ENCODE measurements at regions not wholly inside any gene's neighbourhood (a gene's known extent, or its start where the extent isn't known, plus 50 kb on each side); places are given as distances from the start of the nearest gene placed in this dataset.

DNA sequence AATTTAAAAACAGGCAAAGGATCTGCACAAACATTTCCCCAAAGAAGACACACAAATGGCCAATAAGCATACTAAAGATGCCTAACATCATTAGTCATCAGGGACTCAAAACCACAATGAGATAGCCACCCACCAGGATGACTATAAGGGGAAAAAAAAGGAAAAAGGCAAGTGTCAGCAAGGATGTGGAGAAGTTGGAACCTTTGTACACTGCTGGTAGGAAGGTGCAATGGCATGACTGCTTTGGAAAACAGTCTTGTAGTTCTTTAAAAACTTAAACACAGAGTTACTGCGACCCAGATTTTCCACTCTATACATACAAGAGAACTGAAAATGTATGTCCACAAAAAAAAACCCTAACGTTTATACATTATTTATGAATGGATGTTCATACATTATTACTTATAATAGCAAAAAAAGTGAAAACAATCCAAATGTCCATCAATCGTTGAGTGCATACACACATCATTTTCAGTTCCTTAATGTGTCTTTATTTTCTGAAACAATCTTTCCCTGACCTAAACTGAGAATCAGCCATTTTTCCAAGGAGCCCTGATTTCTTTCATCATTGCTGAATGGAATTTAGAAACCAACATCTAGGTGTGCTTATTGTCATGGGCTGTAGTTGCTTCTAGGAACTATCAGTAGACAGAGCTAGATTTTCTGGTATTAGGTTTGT, 64.7 kb upstream of the TLK1 start:
- Histone ChIP-seq H3K4me2 (ENCODE audit: low read depth, low read length, poor library complexity, severe bottlenecking) (no peak overlapping the region), H3K9me3 (ENCODE audit: insufficient read depth, low read length) (no peaks in the 10 kb centered on the region), H3K79me2 (ENCODE audit: insufficient read depth, low read length) (no peaks in the 10 kb centered on the region), H3K9ac (ENCODE audit: low read length) (no peak overlapping the region), H3K36me3 (ENCODE audit: low read length) (peaks cover 4% of the 10 kb centered on the region; the same call in 1 of the 2 replicates), H4K20me1 (ENCODE audit: low read depth, low read length) (no peaks in the 10 kb centered on the region), H3K4me3 (ENCODE audit: insufficient read depth, low read length, poor library complexity, severe bottlenecking) (no peak overlapping the region), H3K27me3 (ENCODE audit: low read length) (no peaks in the 10 kb centered on the region), H3F3A (ENCODE audit: insufficient read depth) (no peaks in the 10 kb centered on the region), H3K27ac (ENCODE audit: low read depth, low read length) (no peak overlapping the region), H3K9me2 (replicated peaks; ENCODE audit: insufficient read depth, low read length) (no peaks in the 10 kb centered on the region), H2AFZ (ENCODE audit: low read depth, low read length, severe bottlenecking) (no peak overlapping the region)
- TF ChIP-seq EZH2phosphoT487 (conservative IDR thresholded peaks at IDR 0.05; ENCODE audit: low read length): no peak
- TF ChIP-seq, protein P1, sequence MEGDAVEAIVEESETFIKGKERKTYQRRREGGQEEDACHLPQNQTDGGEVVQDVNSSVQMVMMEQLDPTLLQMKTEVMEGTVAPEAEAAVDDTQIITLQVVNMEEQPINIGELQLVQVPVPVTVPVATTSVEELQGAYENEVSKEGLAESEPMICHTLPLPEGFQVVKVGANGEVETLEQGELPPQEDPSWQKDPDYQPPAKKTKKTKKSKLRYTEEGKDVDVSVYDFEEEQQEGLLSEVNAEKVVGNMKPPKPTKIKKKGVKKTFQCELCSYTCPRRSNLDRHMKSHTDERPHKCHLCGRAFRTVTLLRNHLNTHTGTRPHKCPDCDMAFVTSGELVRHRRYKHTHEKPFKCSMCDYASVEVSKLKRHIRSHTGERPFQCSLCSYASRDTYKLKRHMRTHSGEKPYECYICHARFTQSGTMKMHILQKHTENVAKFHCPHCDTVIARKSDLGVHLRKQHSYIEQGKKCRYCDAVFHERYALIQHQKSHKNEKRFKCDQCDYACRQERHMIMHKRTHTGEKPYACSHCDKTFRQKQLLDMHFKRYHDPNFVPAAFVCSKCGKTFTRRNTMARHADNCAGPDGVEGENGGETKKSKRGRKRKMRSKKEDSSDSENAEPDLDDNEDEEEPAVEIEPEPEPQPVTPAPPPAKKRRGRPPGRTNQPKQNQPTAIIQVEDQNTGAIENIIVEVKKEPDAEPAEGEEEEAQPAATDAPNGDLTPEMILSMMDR (IDR thresholded peaks at IDR 0.05; ENCODE audit: insufficient read depth, low read length, poor library complexity, severe bottlenecking): no peak

DNA sequence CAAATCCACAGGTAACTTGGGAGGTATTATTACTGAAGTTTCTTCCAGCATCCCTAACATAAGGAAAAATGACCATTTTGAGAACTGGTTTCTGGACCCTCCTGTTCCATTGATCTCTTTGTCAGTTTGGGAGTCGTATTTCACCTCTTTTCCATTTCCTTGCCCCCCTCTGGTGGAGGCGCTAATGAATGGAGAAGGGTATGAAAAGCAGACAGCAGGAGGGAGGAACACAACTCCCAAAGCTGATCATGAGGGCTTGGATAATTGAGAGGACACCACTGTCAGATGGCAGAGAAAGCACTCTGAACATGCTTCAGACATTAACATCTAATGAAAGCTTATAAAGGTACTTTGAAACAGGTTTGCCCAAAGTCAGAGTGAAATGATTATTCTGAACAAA, 56.6 kb upstream of the TLK1 start:
- no peak overlapping the region for H3K27ac ChIP-seq (ENCODE audit: low read depth, low read length)
- no peaks in the 10 kb centered on the region for H3K27me3 ChIP-seq (ENCODE audit: low read length)
- H4K20me1 ChIP-seq (ENCODE audit: low read depth, low read length): no peaks in the 10 kb centered on the region
- H3K9me3 ChIP-seq (ENCODE audit: insufficient read depth, low read length): no peaks in the 10 kb centered on the region
- H3K9me2 ChIP-seq (replicated peaks; ENCODE audit: insufficient read depth, low read length): no peaks in the 10 kb centered on the region
- H3K36me3 ChIP-seq (ENCODE audit: low read length): no peaks in the 10 kb centered on the region
- H3F3A ChIP-seq (ENCODE audit: insufficient read depth): peaks cover 6% of the 10 kb centered on the region; the same call in 1 of the 2 replicates
- TF ChIP-seq EZH2phosphoT487 (conservative IDR thresholded peaks at IDR 0.05; ENCODE audit: low read length): no peak
- TF ChIP-seq, protein P1 (IDR thresholded peaks at IDR 0.05; ENCODE audit: insufficient read depth, low read length, poor library complexity, severe bottlenecking): no peak
- H2AFZ ChIP-seq (ENCODE audit: low read depth, low read length, severe bottlenecking): no peak overlapping the region
- no peak overlapping the region for H3K4me2 ChIP-seq (ENCODE audit: low read depth, low read length, poor library complexity, severe bottlenecking)
- no peaks in the 10 kb centered on the region for H3K79me2 ChIP-seq (ENCODE audit: insufficient read depth, low read length)
- H3K4me3 ChIP-seq (ENCODE audit: insufficient read depth, low read length, poor library complexity, severe bottlenecking): no peak overlapping the region
- no peak overlapping the region for H3K9ac ChIP-seq (ENCODE audit: low read length)

DNA sequence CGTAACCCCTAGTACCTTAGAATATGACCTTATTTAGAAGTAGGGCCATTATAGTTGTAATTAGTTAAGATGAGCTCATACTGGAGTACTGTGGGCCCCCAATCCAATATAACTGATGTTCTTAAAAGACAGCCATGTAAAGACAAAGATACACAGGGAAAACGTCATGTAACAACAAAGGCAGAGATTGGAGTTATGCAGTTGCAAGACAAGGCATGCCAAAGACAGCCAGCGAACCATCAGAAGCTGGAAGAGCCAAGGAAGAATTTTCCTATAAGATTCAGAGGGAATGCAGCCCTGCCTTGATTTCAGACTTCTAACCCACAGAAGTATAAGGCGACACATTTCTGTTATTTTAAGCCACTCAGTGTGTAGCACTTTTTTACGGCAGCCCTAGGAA, 55.9 kb upstream of the TLK1 start:
- TF ChIP-seq, protein P1 (IDR thresholded peaks at IDR 0.05; ENCODE audit: insufficient read depth, low read length, poor library complexity, severe bottlenecking): no peak
- no peak for TF ChIP-seq EZH2phosphoT487 (conservative IDR thresholded peaks at IDR 0.05; ENCODE audit: low read length)
- no peak overlapping the region for H3K4me3 ChIP-seq (ENCODE audit: insufficient read depth, low read length, poor library complexity, severe bottlenecking)
- no peak overlapping the region for H3K4me2 ChIP-seq (ENCODE audit: low read depth, low read length, poor library complexity, severe bottlenecking)
- H3K36me3 ChIP-seq (ENCODE audit: low read length): no peaks in the 10 kb centered on the region
- H3K79me2 ChIP-seq (ENCODE audit: insufficient read depth, low read length): no peaks in the 10 kb centered on the region
- no peaks in the 10 kb centered on the region for H3K9me3 ChIP-seq (ENCODE audit: insufficient read depth, low read length)
- no peaks in the 10 kb centered on the region for H4K20me1 ChIP-seq (ENCODE audit: low read depth, low read length)
- no peak overlapping the region for H3K9ac ChIP-seq (ENCODE audit: low read length)
- H3K27ac ChIP-seq (ENCODE audit: low read depth, low read length): no peak overlapping the region
- H3K9me2 ChIP-seq (replicated peaks; ENCODE audit: insufficient read depth, low read length): no peaks in the 10 kb centered on the region
- peaks cover 7% of the 10 kb centered on the region; the same call in 1 of the 2 replicates for H3F3A ChIP-seq (ENCODE audit: insufficient read depth)
- H2AFZ ChIP-seq (ENCODE audit: low read depth, low read length, severe bottlenecking): no peak overlapping the region
- H3K27me3 ChIP-seq (ENCODE audit: low read length): no peaks in the 10 kb centered on the region
